Activated T-cell treated with anti-CD3 and anti-CD28 coated beads for 24 hours (primary cell): ENCODE measurements at regions not wholly inside any gene's neighbourhood (a gene's known extent, or its start where the extent isn't known, plus 50 kb on each side); places are given as distances from the start of the nearest gene placed in this dataset.
A peak's percentile ranks its signal among the peaks of the same experiment; 100 is the strongest.

Experiments used
- DNase-seq: peaks from one replicate; pipeline ENCODE4 v3.0.0-alpha.2; 2020; ENCODE audit warnings: low read depth

GRCh38 chr12:67151886-67152285, 117.3 kb upstream of the CAND1 start:
- no peak for DNase-seq

GRCh38 chr12:67152451-67152850, 116.7 kb upstream of the CAND1 start:
- DNase-seq = no peak

GRCh38 chr12:67154901-67155300, 114.3 kb upstream of the CAND1 start:
- no peak for DNase-seq

GRCh38 chr12:67155863-67156262, 113.3 kb upstream of the CAND1 start:
- no peak for DNase-seq

- peak; percentile 17 for DNase-seq
These were observed 107.7 kb upstream of the CAND1 start for GRCh38 chr12:67161322-67161918.

- DNase-seq = no peak
These were observed 95.9 kb upstream of the CAND1 start for GRCh38 chr12:67173258-67173657.

- DNase-seq = no peak
These were observed 86.6 kb upstream of the CAND1 start for GRCh38 chr12:67182551-67182950.

- no peak for DNase-seq
These were observed 75.5 kb upstream of the CAND1 start for GRCh38 chr12:67193704-67194103.

GRCh38 chr12:67200386-67200785, 68.8 kb upstream of the CAND1 start:
- DNase-seq = no peak

- DNase-seq = no peak
These were observed 67.0 kb upstream of the CAND1 start for GRCh38 chr12:67202011-67202677.

GRCh38 chr12:67202678-67203012, 66.5 kb upstream of the CAND1 start:
- no peak for DNase-seq

GRCh38 chr12:67208281-67209067, 60.7 kb upstream of the CAND1 start:
- DNase-seq = no peak

GRCh38 chr12:67211029-67211428, 58.1 kb upstream of the CAND1 start:
- no peak for DNase-seq

- DNase-seq = no peak
These were observed 57.7 kb upstream of the CAND1 start for GRCh38 chr12:67211494-67211893.

GRCh38 chr12:67217647-67218046, 51.5 kb upstream of the CAND1 start:
- no peak for DNase-seq
